Stomach (tissue), 4 donors: ENCODE measurements at regions not wholly inside any gene's neighbourhood (a gene's known extent, or its start where the extent isn't known, plus 50 kb on each side); places are given as distances from the start of the nearest gene placed in this dataset.

Experiments used
- POLR2A ChIP-seq, 4 donors: fragments of 450-650 bp; IDR thresholded peaks; one replicate each; pipeline ENCODE4 v1.6.1; 2016; ENCODE audit warnings: antibody characterized with exemption in 4 of 4, control low read depth in 2 of 4, mild to moderate bottlenecking in 1 of 4, moderate library complexity in 1 of 4
- POLR2AphosphoS5 ChIP-seq, 3 donors: sonication (generic); formaldehyde crosslinking; IDR thresholded peaks; one replicate each; pipeline ENCODE4 v1.6.1; 2016; ENCODE audit warnings: antibody characterized with exemption in 3 of 3
- TF ChIP-seq, protein P1 (sequence below), 7 experiments: fragments of 450-650 bp in 4 of 7; fragments of 200-600 bp in 3 of 7; sonication (generic) in 3 of 7; IDR thresholded peaks; one replicate each; pipeline ENCODE4 v1.5.1; 2016 to 2019; ENCODE audit warnings: antibody characterized with exemption in 7 of 7, control low read depth in 2 of 7, mild to moderate bottlenecking in 1 of 7

DNA sequence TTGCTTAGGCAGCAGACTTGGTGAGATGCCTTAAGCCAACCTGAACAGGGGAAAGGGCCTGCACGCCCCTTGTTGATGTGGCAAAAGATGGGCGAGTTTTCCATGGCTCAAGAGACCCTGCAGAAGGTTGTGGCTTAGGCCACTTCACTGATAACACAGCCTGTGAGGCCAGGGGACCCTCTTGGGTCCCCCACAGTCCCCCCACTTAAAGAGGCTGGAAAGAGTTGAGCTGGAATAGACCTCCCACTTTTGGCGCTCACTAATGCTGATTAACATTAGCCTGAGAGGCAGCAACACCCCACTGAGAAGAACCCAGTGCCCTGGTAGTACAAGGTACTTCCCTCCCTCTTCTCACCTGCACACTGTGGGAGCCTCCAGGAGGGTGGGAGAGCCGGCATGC, 107.5 kb downstream of the TRIM29 start:
- TF ChIP-seq POLR2AphosphoS5 (IDR thresholded peaks at IDR 0.05) (no peak), POLR2A (IDR thresholded peaks at IDR 0.05) (no peak)
- TF ChIP-seq, protein P1, sequence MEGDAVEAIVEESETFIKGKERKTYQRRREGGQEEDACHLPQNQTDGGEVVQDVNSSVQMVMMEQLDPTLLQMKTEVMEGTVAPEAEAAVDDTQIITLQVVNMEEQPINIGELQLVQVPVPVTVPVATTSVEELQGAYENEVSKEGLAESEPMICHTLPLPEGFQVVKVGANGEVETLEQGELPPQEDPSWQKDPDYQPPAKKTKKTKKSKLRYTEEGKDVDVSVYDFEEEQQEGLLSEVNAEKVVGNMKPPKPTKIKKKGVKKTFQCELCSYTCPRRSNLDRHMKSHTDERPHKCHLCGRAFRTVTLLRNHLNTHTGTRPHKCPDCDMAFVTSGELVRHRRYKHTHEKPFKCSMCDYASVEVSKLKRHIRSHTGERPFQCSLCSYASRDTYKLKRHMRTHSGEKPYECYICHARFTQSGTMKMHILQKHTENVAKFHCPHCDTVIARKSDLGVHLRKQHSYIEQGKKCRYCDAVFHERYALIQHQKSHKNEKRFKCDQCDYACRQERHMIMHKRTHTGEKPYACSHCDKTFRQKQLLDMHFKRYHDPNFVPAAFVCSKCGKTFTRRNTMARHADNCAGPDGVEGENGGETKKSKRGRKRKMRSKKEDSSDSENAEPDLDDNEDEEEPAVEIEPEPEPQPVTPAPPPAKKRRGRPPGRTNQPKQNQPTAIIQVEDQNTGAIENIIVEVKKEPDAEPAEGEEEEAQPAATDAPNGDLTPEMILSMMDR (IDR thresholded peaks at IDR 0.05): no peak
